ENCODE measurements at regions not wholly inside any gene's neighbourhood (a gene's known extent, or its start where the extent isn't known, plus 50 kb on each side); places are given as distances from the start of the nearest gene placed in this dataset.

- FAIRE-seq, result no peak
- no peaks in the 10 kb centered on the region for H3K36me3 ChIP-seq (replicated peaks in 1 of 2; ENCODE audit: control insufficient read depth in 1 of 2, insufficient read depth in 2 of 2, low read length in 2 of 2)
- no peaks in the 10 kb centered on the region for H3K9me3 ChIP-seq (ENCODE audit: low read length)
- H2AFZ ChIP-seq (ENCODE audit: low read length), result no peak overlapping the region
- H3K27ac ChIP-seq (ENCODE audit: extremely low read length, insufficient read depth, low read length), result no peak overlapping the region
- 29% methylated on average over 13 of the region's 22 CpGs for WGBS (ENCODE audit: low lambda C conversion rate)
- DNase-seq (ENCODE audit: low spot score), result no peak
- TF ChIP-seq MZF1 (CRISPR knock-in tag; IDR thresholded peaks at IDR 0.05; ENCODE audit: borderline replicate concordance) (no peak), FOSL2 (CRISPR knock-in tag; IDR thresholded peaks at IDR 0.05) (no peak), SIN3A (IDR thresholded peaks at IDR 0.05; ENCODE audit: borderline replicate concordance, low read depth, low read length) (no peak), AFF4 (CRISPR knock-in tag; IDR thresholded peaks at IDR 0.05) (no peak), TCF12 (IDR thresholded peaks at IDR 0.05) (no peak), TCF12 (CRISPR knock-in tag; IDR thresholded peaks at IDR 0.05) (no peak), RNF219 (CRISPR knock-in tag; IDR thresholded peaks at IDR 0.05) (no peak), PPARG (CRISPR knock-in tag; conservative IDR thresholded peaks at IDR 0.05) (no peak), SOX13 (IDR thresholded peaks at IDR 0.05) (no peak), SOX13 (CRISPR knock-in tag; conservative IDR thresholded peaks at IDR 0.05 in 1 of 2, IDR thresholded peaks at IDR 0.05 in 1 of 2) (no peak), SMAD1 (CRISPR knock-in tag; IDR thresholded peaks at IDR 0.05; ENCODE audit: borderline replicate concordance, low read depth) (no peak), SMARCC2 (IDR thresholded peaks at IDR 0.05) (no peak), SALL1 (CRISPR knock-in tag; IDR thresholded peaks at IDR 0.05) (no peak), IKZF4 (CRISPR knock-in tag; IDR thresholded peaks at IDR 0.05; ENCODE audit: borderline replicate concordance, low read depth, not compliant biosample characterization) (no peak), SAFB2 (CRISPR knock-in tag; IDR thresholded peaks at IDR 0.05; ENCODE audit: borderline replicate concordance, low read depth) (no peak), MED1 (CRISPR knock-in tag; IDR thresholded peaks at IDR 0.05) (no peak)
- TF ChIP-seq, protein P1, sequence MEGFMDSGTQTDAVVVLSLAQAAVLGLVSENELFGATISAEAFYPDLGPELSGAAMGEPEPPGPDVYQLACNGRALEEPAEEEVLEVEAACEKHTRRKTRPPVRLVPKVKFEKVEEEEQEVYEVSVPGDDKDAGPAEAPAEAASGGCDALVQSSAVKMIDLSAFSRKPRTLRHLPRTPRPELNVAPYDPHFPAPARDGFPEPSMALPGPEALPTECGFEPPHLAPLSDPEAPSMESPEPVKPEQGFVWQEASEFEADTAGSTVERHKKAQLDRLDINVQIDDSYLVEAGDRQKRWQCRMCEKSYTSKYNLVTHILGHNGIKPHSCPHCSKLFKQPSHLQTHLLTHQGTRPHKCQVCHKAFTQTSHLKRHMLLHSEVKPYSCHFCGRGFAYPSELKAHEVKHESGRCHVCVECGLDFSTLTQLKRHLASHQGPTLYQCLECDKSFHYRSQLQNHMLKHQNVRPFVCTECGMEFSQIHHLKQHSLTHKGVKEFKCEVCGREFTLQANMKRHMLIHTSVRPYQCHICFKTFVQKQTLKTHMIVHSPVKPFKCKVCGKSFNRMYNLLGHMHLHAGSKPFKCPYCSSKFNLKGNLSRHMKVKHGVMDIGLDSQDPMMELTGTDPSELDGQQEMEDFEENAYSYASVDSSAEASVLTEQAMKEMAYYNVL (CRISPR knock-in tag; IDR thresholded peaks at IDR 0.05; ENCODE audit: borderline replicate concordance), result no peak
- CTCF ChIA-PET (ENCODE audit: low intra/inter-chr PET ratio, low total read pairs), result interaction anchor here (1.4 to 1.7 kb wide), 2 partner anchors 258 to 324 kb away, joined by 4 to 26 read pairs; no protein-coding TSS in a partner anchor
- no TSS peak for BruUV-seq (replicated peaks)
- peaks cover 10 to 73% of the 10 kb centered on the region in 2 experiments; a peak in 4 of 5 replicates for H3K27me3 ChIP-seq (ENCODE audit: control insufficient read depth in 1 of 2, insufficient read depth in 2 of 2, low read length in 2 of 2)
- H3K79me2 ChIP-seq (ENCODE audit: insufficient read depth, low read length), result no peaks in the 10 kb centered on the region
- ATAC-seq, result no peak
- no peaks in the 10 kb centered on the region for H3K4me1 ChIP-seq (ENCODE audit: insufficient read depth, low read length)
- no peak overlapping the region for H3K4me3 ChIP-seq (replicated peaks in 1 of 3; ENCODE audit: insufficient read depth in 1 of 3, low read depth in 2 of 3, low read length in 3 of 3)
- in situ Hi-C loops (cut with HindIII; ENCODE audit: extremely low pct_ligation_motif_present, low pct_unique_long_range_greater_than_20kb), result loop anchor here (10.0 to 25.0 kb wide), 2 partner anchors 359 to 742 kb away; no protein-coding TSS in a partner anchor
- no peak overlapping the region for H3K4me2 ChIP-seq (ENCODE audit: low read depth, low read length)
- H3K9ac ChIP-seq (ENCODE audit: insufficient read depth, low read depth, low read length), result no peak overlapping the region
- POLR2A ChIA-PET, result no interaction called here
- no peaks in the 10 kb centered on the region for H4K20me1 ChIP-seq (ENCODE audit: insufficient read depth, low read length)
- intact Hi-C loops (cut with micrococcal nuclease; ENCODE audit: unreplicated experiment), result no loop called here
These were observed 523.8 kb downstream of the BRD1 start for GRCh38 chr22:49303781-49304461.

Data from HepG2 (cell line).